Mesenchymal stem cell (in vitro differentiated cells and primary cell): ENCODE measurements at regions not wholly inside any gene's neighbourhood (a gene's known extent, or its start where the extent isn't known, plus 50 kb on each side); places are given as distances from the start of the nearest gene placed in this dataset.
"Not testable (repeated sequence)": the region's sequence is repeated elsewhere in the genome, so short reads cannot be mapped to it uniquely, and the experiment has no call there.

Experiments
- DNase-seq: peaks from one replicate; pipeline ENCODE4 v3.0.0-alpha.2; 2013
- H2AFZ ChIP-seq: one replicate; pipeline ENCODE4 v1.6.1; 2013; ENCODE audit warnings: low read depth, mild to moderate bottlenecking, control low read depth, inconsistent platforms, low read length, moderate library complexity
- H2AK5ac ChIP-seq: 2 replicates; pipeline ENCODE4 v1.6.1; 2013; ENCODE audit warnings: low read length, moderate library complexity, mild to moderate bottlenecking, inconsistent platforms; ENCODE audit not compliant: severe bottlenecking
- H2BK120ac ChIP-seq: one replicate; pipeline ENCODE4 v1.6.1; 2013; ENCODE audit warnings: low read depth, mild to moderate bottlenecking, inconsistent platforms, low read length, moderate library complexity
- H2BK12ac ChIP-seq, 2 experiments: one replicate each; pipeline ENCODE4 v1.6.1; 2013; ENCODE audit warnings: inconsistent platforms in 2 of 2, low read length in 2 of 2, mild to moderate bottlenecking in 2 of 2, moderate library complexity in 2 of 2, control low read depth in 1 of 2
- H2BK15ac ChIP-seq: one replicate; pipeline ENCODE4 v1.6.1; 2013; ENCODE audit warnings: mild to moderate bottlenecking, low read depth, inconsistent platforms; ENCODE audit not compliant: poor library complexity, severe bottlenecking
- H2BK5ac ChIP-seq: 2 replicates; pipeline ENCODE4 v1.6.1; 2013; ENCODE audit warnings: low read depth, mild to moderate bottlenecking, low read length, control low read depth, inconsistent platforms; ENCODE audit not compliant: poor library complexity, severe bottlenecking
- H3K14ac ChIP-seq, 2 experiments: one replicate each; pipeline ENCODE4 v1.6.1; 2013; ENCODE audit warnings: inconsistent platforms in 2 of 2, low read length in 2 of 2, control low read depth in 1 of 2, mild to moderate bottlenecking in 1 of 2, moderate library complexity in 1 of 2
- H3K18ac ChIP-seq, 2 experiments: one replicate each; pipeline ENCODE4 v1.6.1; 2013; ENCODE audit warnings: inconsistent platforms in 2 of 2, low read length in 2 of 2, control low read depth in 1 of 2, low read depth in 1 of 2, mild to moderate bottlenecking in 1 of 2
- H3K23ac ChIP-seq, 2 experiments: one replicate each; pipeline ENCODE4 v1.6.1; 2013; ENCODE audit warnings: inconsistent platforms in 2 of 2, low read length in 2 of 2, mild to moderate bottlenecking in 2 of 2, moderate library complexity in 2 of 2, control low read depth in 1 of 2
- H3K27ac ChIP-seq: 2 replicates; pipeline ENCODE4 v1.5.1; 2013; ENCODE audit warnings: mild to moderate bottlenecking, moderate library complexity, low read length, control low read depth, inconsistent platforms; ENCODE audit not compliant: poor library complexity, severe bottlenecking
- H3K27me3 ChIP-seq, 2 experiments: 2 replicates each; pipeline versions ENCODE4 v1.6.1 to v1.7.0; 2013; ENCODE audit warnings: low read length in 2 of 2, mild to moderate bottlenecking in 2 of 2, moderate library complexity in 2 of 2, control low read depth in 1 of 2, inconsistent platforms in 1 of 2; ENCODE audit not compliant: control insufficient read depth in 1 of 2, insufficient read depth in 1 of 2
- H3K36me3 ChIP-seq, 2 experiments: 2 replicates each; pipeline versions ENCODE4 v1.6.1 to v1.7.0; 2013; ENCODE audit warnings: low read length in 2 of 2, control low read depth in 1 of 2, inconsistent platforms in 1 of 2, low read depth in 1 of 2, mild to moderate bottlenecking in 1 of 2; ENCODE audit not compliant: insufficient read depth in 2 of 2, control insufficient read depth in 1 of 2
- H3K4ac ChIP-seq, 2 experiments: one replicate each; pipeline ENCODE4 v1.6.1; 2013; ENCODE audit warnings: inconsistent platforms in 2 of 2, low read length in 2 of 2, mild to moderate bottlenecking in 2 of 2, moderate library complexity in 2 of 2, control low read depth in 1 of 2, low read depth in 1 of 2
- H3K4me1 ChIP-seq: 2 replicates; pipeline ENCODE4 v1.6.1; 2013; ENCODE audit warnings: low read depth, low read length, control low read depth; ENCODE audit not compliant: control insufficient read depth, insufficient read depth
- H3K4me2 ChIP-seq: 2 replicates; pipeline ENCODE4 v1.6.1; 2013; ENCODE audit warnings: low read length, mild to moderate bottlenecking, inconsistent platforms; ENCODE audit not compliant: poor library complexity, severe bottlenecking
- H3K4me3 ChIP-seq, 2 experiments: 2 replicates each; pipeline versions ENCODE4 v1.5.1 to v1.7.0; 2013; ENCODE audit warnings: low read length in 2 of 2, mild to moderate bottlenecking in 2 of 2, control low read depth in 1 of 2, low read depth in 1 of 2; ENCODE audit not compliant: insufficient read depth in 1 of 2
- H3K79me1 ChIP-seq: replicated peaks from 2 replicates; pipeline ENCODE4 v1.6.1; 2013; ENCODE audit warnings: mild to moderate bottlenecking, control low read depth, low read length, inconsistent platforms; ENCODE audit not compliant: poor library complexity, severe bottlenecking
- H3K9ac ChIP-seq: 2 replicates; pipeline ENCODE4 v1.7.0; 2013; ENCODE audit warnings: mild to moderate bottlenecking, low read length, moderate library complexity
- H3K9me3 ChIP-seq: 2 replicates; pipeline ENCODE4 v1.7.0; 2013; ENCODE audit warnings: mild to moderate bottlenecking, low read length; ENCODE audit not compliant: control insufficient read depth
- H4K8ac ChIP-seq: one replicate; pipeline ENCODE4 v1.6.1; 2013; ENCODE audit warnings: inconsistent platforms, mild to moderate bottlenecking, low read length, moderate library complexity
- H4K91ac ChIP-seq: one replicate; pipeline ENCODE4 v1.6.1; 2013; ENCODE audit warnings: mild to moderate bottlenecking, low read length, inconsistent platforms
- whole genome bisulfite sequencing: methylation state at CpG from one replicate; pipeline ENCODE4 v1.1.7; 2013; ENCODE audit warnings: mixed read lengths; 5-methylcytosine and 5-hydroxymethylcytosine counted together

- no CpG with 5 or more reads among the region's 1 CpG for WGBS
Observed at GRCh38 chr1:149200567-149200966, 97.2 kb upstream of the NBPF9 start.

GRCh38 chr1:149202283-149202682, 98.9 kb upstream of the NBPF9 start:
- not testable (repeated sequence) for H4K91ac ChIP-seq, H2BK15ac ChIP-seq, H3K79me1 ChIP-seq, H3K18ac ChIP-seq, H3K23ac ChIP-seq, H3K14ac ChIP-seq, H3K9ac ChIP-seq, H2AFZ ChIP-seq, H4K8ac ChIP-seq, H3K36me3 ChIP-seq, H3K4me1 ChIP-seq, H3K4me3 ChIP-seq, H2AK5ac ChIP-seq, H3K4ac ChIP-seq, H2BK12ac ChIP-seq, H2BK120ac ChIP-seq, H3K27ac ChIP-seq, H3K9me3 ChIP-seq, DNase-seq, H2BK5ac ChIP-seq, H3K4me2 ChIP-seq, H3K27me3 ChIP-seq
- WGBS = no CpG with 5 or more reads among the region's 1 CpG

More at GRCh38 chr1:149200567-149200966, 97.2 kb upstream of the NBPF9 start:
- H3K27ac ChIP-seq, H3K4me1 ChIP-seq, DNase-seq, H2AFZ ChIP-seq, H3K79me1 ChIP-seq, H3K4ac ChIP-seq, H2BK5ac ChIP-seq, H3K18ac ChIP-seq, H3K27me3 ChIP-seq, H3K9ac ChIP-seq, H3K36me3 ChIP-seq, H3K23ac ChIP-seq, H2BK120ac ChIP-seq, H2BK15ac ChIP-seq, H2BK12ac ChIP-seq, H4K8ac ChIP-seq, H3K4me3 ChIP-seq, H2AK5ac ChIP-seq, H3K14ac ChIP-seq, H3K9me3 ChIP-seq, H4K91ac ChIP-seq, H3K4me2 ChIP-seq: not testable (repeated sequence)

GRCh38 chr1:149204396-149204795, 101.0 kb upstream of the NBPF9 start:
- not testable (repeated sequence) for H2AFZ ChIP-seq, H3K27ac ChIP-seq, H2AK5ac ChIP-seq, H3K18ac ChIP-seq, H3K4me1 ChIP-seq, H2BK12ac ChIP-seq, H3K14ac ChIP-seq, H3K4me2 ChIP-seq, H2BK120ac ChIP-seq, H2BK15ac ChIP-seq, H3K23ac ChIP-seq, H3K9me3 ChIP-seq, DNase-seq, H3K4ac ChIP-seq, H3K36me3 ChIP-seq, H3K79me1 ChIP-seq, H3K4me3 ChIP-seq, H2BK5ac ChIP-seq, H4K91ac ChIP-seq, H3K27me3 ChIP-seq, H3K9ac ChIP-seq, H4K8ac ChIP-seq
- WGBS = no CpG with 5 or more reads among the region's 2 CpGs

- not testable (repeated sequence) for H3K4me2 ChIP-seq, H2BK120ac ChIP-seq, H3K79me1 ChIP-seq, H3K9ac ChIP-seq, H3K4me3 ChIP-seq, H2BK15ac ChIP-seq, H3K9me3 ChIP-seq, H4K91ac ChIP-seq, H2BK12ac ChIP-seq, H2AFZ ChIP-seq, H3K27me3 ChIP-seq, H3K4ac ChIP-seq, H2AK5ac ChIP-seq, H2BK5ac ChIP-seq, H3K14ac ChIP-seq, H3K27ac ChIP-seq, DNase-seq, H4K8ac ChIP-seq, H3K4me1 ChIP-seq, H3K36me3 ChIP-seq, H3K23ac ChIP-seq, H3K18ac ChIP-seq
- WGBS = no CpG with 5 or more reads among the region's 1 CpG
Observed at GRCh38 chr1:149208836-149209235, 105.5 kb upstream of the NBPF9 start.
